HL-60 (cell line): ENCODE measurements at regions not wholly inside any gene's neighbourhood (a gene's known extent, or its start where the extent isn't known, plus 50 kb on each side); places are given as distances from the start of the nearest gene placed in this dataset.

Experiments used
- DNase-seq, 2 experiments: peaks; one replicate each; pipeline ENCODE4 v3.0.0-alpha.2; 2010 to 2020; ENCODE audit warnings: low read depth in 1 of 2, low spot score in 1 of 2
- H3K27ac ChIP-seq: fragments of 250-450 bp; sonication (Bioruptor Pico); replicated peaks from 2 replicates; pipeline ENCODE4 v1.5.1; 2020; ENCODE audit warnings: mild to moderate bottlenecking, moderate library complexity
- H3K27me3 ChIP-seq: fragments of 250-450 bp; sonication (Bioruptor Pico); 2 replicates; pipeline ENCODE4 v1.5.1; 2021; ENCODE audit warnings: mild to moderate bottlenecking, moderate library complexity; ENCODE audit not compliant: insufficient read depth, poor library complexity, severe bottlenecking
- H3K4me3 ChIP-seq: replicated peaks from 2 replicates; pipeline ENCODE4 v1.5.1; 2011; ENCODE audit warnings: mild to moderate bottlenecking, control low read depth, low read length; ENCODE audit not compliant: insufficient read depth
- CTCF ChIP-seq: IDR thresholded peaks from one replicate; pipeline ENCODE4 v1.5.1; 2011; ENCODE audit warnings: low read length, control low read depth, inconsistent platforms; ENCODE audit not compliant: insufficient read depth
- GABPA ChIP-seq: IDR thresholded peaks from 2 replicates; pipeline ENCODE4 v1.6.1; 2012; ENCODE audit warnings: low read depth
- POLR2AphosphoS5 ChIP-seq: IDR thresholded peaks from 2 replicates; pipeline ENCODE4 v1.6.1; 2012; ENCODE audit warnings: low read depth
- REST ChIP-seq: IDR thresholded peaks from 2 replicates; pipeline ENCODE4 v1.6.1; 2012; ENCODE audit warnings: low read depth; ENCODE audit not compliant: insufficient replicate concordance
- SPI1 ChIP-seq: IDR thresholded peaks from 2 replicates; pipeline ENCODE4 v1.6.1; 2012; ENCODE audit warnings: low read depth, mild to moderate bottlenecking, borderline replicate concordance

- no peak for DNase-seq
- Histone ChIP-seq H3K27me3 (no peaks in the 10 kb centered on the region), H3K4me3 (no peak overlapping the region), H3K27ac (no peak overlapping the region)
- TF ChIP-seq SPI1 (no peak), CTCF (no peak), GABPA (no peak), REST (no peak), POLR2AphosphoS5 (no peak)
Observed at GRCh38 chr2:18213986-18214385, 335.5 kb downstream of the KCNS3 start.

- no peak for DNase-seq
- Histone ChIP-seq H3K27me3 (no peaks in the 10 kb centered on the region), H3K4me3 (no peak overlapping the region), H3K27ac (no peak overlapping the region)
- TF ChIP-seq SPI1 (no peak), REST (no peak), POLR2AphosphoS5 (no peak), GABPA (no peak), CTCF (no peak)
Observed at GRCh38 chr2:18209934-18210639, 331.6 kb downstream of the KCNS3 start.

GRCh38 chr2:18208956-18209355 is 330.5 kb downstream of the KCNS3 start:
- H3K4me3 ChIP-seq = no peak overlapping the region
- H3K27me3 ChIP-seq = no peaks in the 10 kb centered on the region
- no peak for TF ChIP-seq POLR2AphosphoS5
- TF ChIP-seq GABPA = no peak
- no peak for TF ChIP-seq SPI1
- no peak for TF ChIP-seq CTCF
- TF ChIP-seq REST = no peak
- no peak for DNase-seq
- H3K27ac ChIP-seq = no peak overlapping the region
